ENCODE measurements at regions not wholly inside any gene's neighbourhood (a gene's known extent, or its start where the extent isn't known, plus 50 kb on each side); places are given as distances from the start of the nearest gene placed in this dataset.
"Not testable (repeated sequence)": the region's sequence is repeated elsewhere in the genome, so short reads cannot be mapped to it uniquely, and the experiment has no call there.

DNA sequence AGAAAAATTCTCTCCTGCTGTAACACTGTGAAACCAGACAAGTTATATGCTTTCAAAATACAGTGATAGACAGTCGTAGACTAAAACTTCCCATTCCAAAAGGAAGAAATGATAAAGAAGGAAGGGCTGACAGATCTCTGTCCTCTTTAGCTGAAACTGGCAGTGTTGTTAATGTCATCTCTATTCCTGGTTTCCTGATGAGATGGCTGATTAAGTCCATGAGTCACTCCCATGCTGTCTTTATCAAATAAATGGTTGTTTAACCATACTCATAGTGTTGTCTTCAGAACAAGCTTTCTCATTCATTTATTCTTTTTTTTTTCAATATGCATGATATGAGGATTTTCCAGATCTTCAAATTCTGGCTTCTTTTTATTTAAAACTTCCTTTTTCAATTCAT is 952.2 kb upstream of the WWC1 start:
- DNase-seq (ENCODE audit: low spot score), result no peak

DNA sequence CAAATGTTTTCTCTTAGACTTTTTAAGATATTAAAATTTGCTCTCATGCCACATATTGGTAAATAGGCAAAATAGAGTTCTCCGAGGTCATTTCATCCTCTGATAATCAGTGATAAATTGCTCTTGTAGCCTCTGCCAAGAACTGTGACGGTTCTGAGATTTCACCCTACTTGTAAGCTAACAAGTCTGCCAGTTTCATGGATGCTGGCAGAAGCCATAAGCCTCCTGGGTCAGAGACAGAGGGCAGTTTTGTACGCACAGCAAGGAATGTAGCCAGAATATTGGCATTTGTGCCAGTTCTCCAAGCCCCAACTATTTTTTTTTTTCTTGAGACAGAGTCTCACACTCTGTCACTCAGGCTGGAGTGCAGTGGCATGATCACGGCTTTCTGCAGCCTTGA is 945.0 kb upstream of the WWC1 start:
- no peak for DNase-seq (ENCODE audit: low spot score)

DNA sequence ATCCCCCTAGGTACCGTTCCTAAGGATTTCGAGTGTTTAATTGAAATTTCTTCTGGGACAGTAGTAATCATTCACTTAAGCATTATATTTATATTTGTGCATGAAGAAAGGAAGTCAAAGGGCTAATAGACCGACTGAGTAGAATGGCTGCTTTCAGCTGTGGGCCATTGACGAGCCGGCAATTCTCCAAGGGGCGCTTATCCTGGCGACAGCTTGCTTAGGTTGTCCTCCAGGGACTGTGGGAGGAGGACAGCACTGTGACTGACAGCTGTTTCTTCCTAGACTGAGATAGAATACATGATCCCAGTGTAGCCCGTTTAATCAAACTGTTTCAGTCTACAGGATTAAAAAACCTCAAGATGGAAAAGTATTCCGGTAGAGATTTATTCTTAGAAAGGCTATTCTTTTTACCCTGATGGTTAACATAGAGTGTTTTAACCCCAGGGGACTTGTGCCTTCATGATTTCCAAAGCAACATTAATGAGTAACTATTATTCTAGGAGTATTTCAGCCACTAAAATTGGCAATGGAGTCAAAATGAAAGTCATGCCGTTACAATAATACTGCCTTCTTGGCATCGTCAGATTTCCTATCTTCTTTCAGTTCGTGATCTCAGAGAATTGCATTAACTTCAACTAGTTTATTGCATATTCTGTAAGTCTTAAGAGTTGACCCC is 943.1 kb upstream of the WWC1 start:
- no peak for DNase-seq (ENCODE audit: low spot score)

DNA sequence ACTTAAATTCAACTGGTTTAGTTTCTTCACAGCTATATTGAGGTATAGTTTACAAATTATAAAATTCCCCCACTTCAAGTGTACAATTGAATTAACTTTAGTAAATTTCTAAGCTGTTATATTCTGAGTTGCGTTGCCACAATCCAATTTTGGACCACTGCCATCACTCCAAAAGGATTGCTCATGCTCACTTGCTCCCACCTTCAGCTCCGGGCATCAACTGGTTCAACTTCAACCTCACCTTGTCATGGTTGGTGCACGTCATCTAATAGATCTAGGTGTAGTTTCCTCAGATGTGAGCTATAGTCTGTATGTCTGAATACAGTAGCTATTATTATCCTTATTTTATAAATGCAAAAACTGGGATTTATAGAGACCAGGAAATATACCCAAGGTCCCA is 942.5 kb upstream of the WWC1 start:
- DNase-seq (ENCODE audit: low spot score), result no peak

DNA sequence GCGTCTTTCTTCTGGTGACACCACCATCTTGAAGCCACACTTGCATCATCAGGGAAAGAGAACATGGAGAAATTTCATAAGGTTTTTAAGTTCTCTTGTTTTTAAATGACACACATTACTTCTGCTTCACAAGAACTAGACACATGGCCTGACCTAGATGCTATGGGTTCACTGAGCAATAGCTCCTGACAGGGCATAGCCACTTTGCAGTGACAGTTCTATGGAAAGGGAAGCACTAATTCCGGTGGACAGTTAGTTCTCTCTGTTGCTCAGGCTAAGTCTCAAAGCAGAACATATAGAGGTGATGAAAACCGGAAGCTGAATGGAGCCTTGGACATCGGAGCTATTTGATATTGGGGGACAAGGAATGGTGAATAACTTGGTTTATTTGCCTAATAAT is 940.1 kb upstream of the WWC1 start:
- no peak for DNase-seq (ENCODE audit: low spot score)

DNA sequence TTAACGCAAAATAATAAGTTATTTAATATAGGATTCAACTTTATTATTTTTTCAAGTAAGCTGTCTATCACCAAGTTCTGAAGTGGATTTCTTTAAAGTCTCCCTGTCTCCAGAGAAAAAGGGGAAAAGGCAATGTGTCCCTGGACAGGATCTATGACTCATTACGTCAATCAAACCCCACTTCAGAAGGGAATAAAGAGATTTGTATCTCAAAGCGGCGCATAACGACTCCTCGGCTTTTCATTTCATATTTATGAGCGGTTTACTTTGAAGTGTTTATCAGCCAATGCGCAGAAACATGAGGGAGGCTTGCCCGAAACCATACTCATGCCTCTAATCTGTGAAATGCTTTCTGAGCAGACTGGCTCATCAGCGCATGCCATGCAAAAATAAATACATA is 938.6 kb upstream of the WWC1 start:
- no peak for DNase-seq (ENCODE audit: low spot score)

DNA sequence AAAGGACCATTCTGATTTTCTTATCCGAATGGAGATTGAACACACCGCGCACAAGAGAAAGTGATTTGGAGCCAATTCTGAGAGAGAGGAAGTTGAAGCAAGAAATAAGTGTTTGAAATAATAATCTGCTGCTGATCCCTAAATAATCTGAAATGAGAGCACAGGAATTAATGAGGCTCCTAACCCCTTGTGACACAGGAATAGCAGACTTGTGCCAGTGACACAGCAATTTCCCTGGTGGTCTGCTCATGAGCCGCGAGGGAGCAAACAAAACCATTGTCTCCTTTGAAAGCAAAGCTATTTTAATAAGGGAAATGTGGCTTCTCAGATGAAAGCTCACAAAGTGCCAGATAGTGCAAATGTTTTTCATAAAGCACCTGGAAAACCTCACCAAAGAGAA is 936.1 kb upstream of the WWC1 start:
- DNase-seq (ENCODE audit: low spot score), result no peak

DNA sequence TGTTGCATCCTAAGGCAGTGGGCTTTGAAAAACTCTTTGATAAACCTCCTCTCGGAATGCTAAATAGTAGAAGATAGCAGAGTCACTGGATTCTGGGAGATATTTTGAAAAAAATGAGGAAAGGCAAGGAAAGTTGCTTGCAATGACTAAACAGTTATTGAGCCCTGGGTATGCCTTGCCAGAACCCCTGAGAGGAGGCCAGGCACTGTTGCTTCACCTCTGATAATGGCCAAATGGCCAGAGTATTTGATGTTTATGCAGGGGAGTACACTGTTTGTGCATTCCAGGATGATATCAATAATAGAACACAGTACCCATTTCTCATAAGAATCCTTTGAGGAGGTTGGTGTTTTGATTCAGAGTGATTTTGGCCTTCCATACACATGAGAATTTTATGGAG is 935.1 kb upstream of the WWC1 start:
- DNase-seq (ENCODE audit: low spot score), result no peak

DNA sequence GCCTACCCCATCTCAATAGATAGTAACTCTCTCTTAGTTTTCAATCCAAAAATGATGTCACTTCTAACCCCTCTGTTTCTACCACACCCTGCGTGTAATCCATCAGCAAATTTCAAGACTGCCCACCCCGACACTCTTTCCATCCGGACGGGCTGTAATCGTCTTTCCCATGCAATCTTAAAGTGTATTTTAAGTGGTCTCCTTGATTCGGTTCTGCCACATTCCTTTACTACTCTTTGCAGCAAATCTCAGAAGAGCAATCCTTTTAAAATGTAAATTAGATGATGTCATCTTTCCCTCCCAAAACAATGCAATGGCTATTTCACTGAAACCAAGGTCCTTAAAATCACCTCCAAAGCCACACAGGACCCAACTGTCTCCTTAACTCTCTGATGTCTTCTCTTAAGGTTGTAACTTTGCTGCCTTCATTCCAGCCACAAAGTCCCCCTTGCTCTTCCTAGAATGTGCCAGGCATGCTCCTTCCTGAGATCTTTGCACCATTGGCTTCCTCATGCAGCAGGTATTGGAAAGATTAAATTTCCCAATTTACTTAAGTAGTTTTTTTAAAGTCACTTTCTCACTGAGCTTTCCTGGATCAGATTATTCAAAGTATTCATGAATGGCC is 932.5 kb upstream of the WWC1 start:
- DNase-seq (ENCODE audit: low spot score), result no peak

DNA sequence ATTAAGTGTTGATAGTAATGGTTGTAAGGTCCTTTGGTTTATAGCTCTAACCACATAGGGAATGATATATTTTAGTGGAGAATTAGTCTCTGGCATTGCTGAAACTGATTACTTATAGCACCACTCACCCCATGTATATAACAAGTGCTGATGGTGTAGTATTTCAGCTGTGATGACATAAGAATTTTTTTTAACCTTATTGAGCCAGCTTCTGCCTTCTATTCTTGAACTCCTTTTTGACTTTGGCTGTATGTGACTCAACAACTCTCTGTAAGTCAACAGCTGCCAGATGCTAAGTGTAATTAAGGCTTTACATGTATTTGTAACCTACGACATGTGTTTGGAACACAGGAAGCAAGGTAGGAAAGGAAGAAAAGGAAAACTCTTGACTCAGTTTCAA is 929.6 kb upstream of the WWC1 start:
- no peak for DNase-seq (ENCODE audit: low spot score)

DNA sequence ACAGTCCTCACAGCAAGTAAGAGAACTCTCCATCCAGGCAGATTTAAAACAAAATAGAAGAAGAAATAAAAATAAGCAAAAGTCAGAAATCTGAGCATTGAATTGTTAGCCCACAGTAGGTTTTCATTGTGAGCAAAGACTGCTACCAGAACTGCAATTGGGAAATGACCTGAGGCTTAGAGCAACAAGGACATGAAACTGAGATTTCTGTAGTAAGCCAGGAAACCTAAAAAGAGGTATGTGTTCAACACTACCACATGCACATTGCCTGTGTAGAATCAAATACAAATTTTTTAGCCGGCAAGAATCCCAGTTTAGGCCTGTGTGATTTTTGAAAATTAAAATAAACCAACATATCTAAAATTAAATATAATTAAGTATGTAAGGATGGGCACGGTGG is 928.4 kb upstream of the WWC1 start:
- no peak for DNase-seq (ENCODE audit: low spot score)

DNA sequence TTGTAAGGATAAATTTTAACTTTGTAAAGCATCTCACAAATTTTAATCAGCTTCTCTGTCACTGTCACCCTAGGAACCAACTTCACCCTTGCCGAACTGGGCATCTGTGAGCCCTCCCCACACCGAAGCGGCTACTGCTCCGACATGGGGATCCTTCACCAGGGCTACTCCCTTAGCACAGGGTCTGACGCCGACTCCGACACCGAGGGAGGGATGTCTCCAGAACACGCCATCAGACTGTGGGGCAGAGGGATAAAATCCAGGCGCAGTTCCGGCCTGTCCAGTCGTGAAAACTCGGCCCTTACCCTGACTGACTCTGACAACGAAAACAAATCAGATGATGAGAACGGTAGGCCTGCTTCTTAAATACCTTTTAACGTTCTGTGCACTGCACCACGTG is 916.3 kb upstream of the WWC1 start:
- DNase-seq (ENCODE audit: low spot score), result no peak

DNA sequence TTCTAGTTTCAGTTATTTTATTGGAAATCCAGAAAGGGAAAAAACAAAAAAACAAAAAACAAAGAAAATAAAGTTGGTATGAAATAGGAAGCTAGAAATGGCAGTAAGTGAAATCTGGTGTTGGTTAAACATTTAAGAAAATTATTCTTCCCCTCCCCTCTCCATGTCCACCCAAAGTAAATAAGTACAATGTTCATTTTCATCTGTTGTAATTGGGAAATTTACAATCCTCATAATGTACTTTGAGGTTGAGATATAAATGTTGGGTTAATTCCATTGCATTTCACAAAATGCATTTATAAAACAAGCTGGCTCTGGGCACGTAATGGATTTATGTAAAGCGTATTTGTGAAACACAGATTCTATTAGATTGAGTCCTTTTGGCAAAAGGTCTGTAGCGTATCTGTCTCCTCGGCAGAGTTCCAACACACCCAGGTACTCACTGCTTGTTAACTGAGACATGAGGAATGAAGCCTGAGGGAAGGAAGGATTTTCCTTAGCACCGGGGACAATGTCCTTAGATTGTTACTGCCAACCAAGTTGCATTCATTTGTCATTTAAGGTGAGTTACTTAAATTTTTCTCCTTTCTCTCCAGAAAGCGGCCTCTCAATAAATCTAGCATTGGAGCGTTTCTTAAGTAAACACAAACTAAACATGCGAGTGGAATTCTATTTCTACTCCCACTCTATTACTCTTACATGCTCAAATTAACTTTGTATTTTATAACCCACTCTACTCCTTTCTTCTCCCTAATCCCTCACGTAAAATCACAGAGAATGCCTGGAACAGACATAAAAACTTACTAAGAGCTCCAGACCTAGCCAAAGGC is 912.3 kb upstream of the WWC1 start:
- no peak for DNase-seq (ENCODE audit: low spot score)

DNA sequence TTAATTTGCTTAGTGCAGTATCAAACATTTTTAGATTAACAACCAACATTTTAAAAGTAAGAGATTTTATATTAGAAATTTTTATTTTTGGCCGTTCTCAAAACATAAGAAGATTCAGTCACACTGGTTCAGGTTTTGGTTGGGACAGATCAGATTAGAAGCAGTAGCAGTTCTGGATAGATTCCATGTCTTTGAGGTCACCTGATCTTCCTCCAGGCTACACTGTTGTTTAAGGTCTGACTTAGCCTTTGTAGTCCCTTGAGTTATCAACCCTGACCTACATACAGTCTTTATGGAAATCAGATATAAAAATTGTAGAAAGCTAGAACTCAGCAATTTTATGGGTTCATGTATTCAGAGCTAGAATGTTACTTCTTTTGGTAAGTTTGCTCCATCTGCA is 910.0 kb upstream of the WWC1 start:
- no peak for DNase-seq (ENCODE audit: low spot score)

DNA sequence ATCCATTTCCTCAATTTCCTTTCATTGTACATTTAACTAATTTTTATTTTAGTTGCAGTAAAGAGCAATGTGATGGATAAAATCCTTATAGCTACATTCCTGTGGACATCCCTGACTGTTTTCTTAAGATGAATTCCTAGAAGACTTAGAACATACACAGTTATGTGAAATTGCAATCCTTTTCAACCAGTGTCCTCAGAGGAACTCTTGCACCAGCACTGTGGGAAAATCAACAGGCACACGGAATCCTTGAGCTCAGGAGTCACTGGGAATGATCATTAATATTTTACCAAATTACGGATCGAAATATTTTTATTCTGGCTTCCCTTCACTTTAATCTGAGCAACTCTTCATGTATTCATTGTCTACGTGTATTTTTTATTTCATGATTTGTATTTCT is 901.9 kb upstream of the WWC1 start:
- no peak for DNase-seq (ENCODE audit: low spot score)

DNA sequence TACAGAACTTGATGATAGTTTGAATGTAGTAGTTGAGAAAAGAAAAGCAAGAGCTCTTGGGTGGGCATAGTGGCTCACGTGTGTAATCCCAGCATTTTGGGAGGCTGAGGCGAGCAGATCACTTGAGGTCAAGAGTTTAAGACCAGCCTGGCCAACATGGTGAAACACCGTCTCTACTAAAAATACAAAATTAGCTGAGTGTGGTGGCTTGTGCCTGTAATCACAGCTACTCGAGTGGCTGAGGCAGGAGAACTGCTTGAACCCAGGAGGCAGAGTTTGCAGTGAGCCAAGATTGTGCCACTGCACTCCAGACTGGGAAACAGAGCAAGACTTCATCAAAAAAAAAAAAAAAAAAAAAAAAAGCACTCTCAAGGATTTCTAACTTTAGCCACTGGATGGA is 900.2 kb upstream of the WWC1 start:
- not testable (repeated sequence) for DNase-seq (ENCODE audit: low spot score)

DNA sequence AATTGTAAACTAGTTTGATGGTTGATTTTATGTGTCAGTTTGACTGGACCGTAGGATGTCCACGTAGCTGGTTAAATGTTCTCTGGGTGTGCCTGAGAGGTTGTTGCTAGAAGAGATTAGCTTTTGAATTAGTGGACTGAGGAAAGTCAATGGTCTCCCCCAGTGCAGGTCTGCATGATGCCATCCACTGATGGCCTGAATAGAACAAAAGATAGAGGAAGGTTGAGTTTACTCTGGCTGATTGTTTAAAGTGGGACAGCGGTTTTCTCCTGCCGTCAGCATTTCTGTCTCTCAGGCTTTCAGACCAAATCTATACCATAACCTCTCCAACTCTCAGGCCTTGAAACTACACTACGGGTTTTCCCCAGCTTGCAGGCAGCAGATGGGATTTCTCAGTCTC is 899.2 kb upstream of the WWC1 start:
- no peak for DNase-seq (ENCODE audit: low spot score)

DNA sequence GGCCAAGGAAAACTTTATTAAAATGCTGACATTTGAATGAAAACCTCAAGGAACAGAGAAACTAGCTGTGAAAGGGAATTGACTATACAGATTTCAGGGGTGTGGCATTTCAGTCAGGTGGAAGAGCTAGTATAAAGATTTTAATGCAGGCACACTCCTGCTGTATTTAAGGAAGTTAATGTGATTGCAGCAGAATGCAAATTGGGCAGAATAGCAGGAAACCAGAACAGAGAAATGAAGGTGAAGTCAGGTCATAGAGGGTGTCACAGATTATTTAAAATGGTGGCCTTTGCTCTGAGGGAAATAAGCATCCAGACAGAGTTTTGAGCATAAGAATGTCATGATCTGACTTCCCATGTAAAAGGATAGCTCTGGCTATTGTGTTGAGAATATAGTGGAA is 898.1 kb upstream of the WWC1 start:
- no peak for DNase-seq (ENCODE audit: low spot score)

DNA sequence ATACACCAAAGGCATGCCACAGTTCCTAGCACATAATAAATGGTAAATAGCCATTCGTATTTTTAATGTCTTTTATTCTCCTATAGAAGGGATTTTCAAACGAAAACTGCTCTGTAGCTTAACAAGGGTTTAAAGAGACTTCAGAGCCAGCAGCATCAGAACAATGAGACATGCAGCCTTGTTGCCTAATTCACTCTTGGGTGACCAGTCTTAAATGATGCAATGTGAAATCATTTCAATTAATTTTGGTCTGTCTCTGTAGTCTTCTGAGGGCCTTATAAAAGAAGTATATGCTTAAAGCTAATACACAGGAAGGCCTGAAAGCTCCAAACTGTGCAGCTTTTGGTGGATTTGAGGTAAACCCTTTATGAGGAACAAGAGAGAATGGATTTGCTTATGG is 888.8 kb upstream of the WWC1 start:
- DNase-seq (ENCODE audit: low spot score), result no peak

DNA sequence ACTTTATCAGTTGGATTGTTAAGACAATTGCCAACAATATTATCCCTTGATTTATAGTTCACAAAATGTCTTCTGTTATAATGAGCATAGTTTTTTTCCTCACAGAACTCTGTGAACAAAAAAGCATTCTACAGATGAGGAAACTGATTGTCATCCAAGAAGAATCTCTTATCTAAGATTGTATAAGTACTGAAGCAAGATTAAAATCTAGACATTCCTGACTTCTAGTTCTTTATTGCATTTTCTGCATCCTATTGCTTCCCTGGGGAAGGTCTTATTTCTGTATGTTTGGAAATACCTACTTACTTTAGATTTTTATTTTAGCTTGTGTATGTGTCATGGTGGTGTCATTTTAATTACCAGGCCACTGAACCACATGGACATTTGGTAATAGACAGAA is 884.9 kb upstream of the WWC1 start:
- no peak for DNase-seq (ENCODE audit: low spot score)

DNA sequence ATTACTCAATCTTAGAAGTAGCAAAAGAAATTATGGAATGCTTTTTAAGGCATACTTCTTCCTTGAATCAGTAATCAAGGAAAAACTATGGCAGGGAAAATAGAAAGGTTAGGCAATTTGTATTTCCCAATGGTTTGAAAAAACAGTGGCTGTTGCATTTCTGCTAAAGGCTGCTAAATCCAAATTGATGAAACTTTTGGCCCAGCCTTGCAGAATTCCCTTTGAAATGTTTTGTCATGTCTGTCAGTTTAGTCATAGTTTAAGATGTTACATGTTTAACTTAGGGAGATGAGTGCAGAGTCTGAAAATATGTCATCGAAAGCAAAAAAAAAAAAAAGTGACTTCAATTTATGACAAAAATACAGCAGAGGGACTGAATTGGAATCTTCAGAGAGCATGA is 878.9 kb upstream of the WWC1 start:
- no peak for DNase-seq (ENCODE audit: low spot score)

DNA sequence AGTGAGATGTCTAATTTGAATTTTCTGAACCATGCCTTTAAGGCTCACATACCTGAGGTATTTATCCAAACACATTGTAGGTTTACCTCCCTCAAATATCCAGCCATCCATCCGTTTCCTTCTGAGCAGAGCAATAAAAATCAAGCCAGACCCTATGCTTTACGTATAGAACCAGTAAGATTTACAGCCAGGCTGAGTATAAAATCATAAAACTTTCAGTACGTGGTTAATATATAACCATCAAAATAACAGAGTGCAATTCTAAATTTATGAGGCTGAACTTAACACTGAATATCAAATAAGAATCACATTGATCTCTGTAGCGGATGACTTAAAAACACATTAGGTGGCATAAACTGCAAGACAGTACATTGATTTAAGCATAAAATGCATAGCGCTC is 877.9 kb upstream of the WWC1 start:
- DNase-seq (ENCODE audit: low spot score), result no peak

DNA sequence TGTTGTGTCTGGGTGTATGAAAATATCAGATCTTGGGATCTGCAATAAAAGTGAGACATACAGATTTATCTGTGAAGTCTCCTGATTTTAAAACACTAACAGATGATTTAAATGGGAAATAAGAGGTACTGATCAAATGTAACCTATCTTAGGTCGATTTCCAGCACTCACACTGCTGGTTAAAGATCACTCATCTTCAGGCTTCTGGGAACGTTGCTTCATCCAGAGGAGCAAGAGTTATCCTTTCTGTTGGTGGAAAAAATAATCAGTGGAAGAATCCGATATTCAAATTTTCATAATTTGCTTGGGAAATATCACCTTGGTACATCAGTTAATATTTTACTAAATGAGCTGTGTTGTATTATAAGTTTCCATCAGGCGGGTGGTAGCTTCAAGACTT is 876.8 kb upstream of the WWC1 start:
- DNase-seq (ENCODE audit: low spot score), result no peak

All from GM03348 (cell line).